Ectodermal cell (in vitro differentiated cells): ENCODE measurements at regions not wholly inside any gene's neighbourhood (a gene's known extent, or its start where the extent isn't known, plus 50 kb on each side); places are given as distances from the start of the nearest gene placed in this dataset.

Experiments
- H3K27ac ChIP-seq: 2 replicates; pipeline ENCODE4 v1.7.0; 2013; ENCODE audit warnings: mild to moderate bottlenecking, low read depth, low read length; ENCODE audit not compliant: insufficient read depth, poor library complexity, severe bottlenecking
- H3K27me3 ChIP-seq: 2 replicates; pipeline ENCODE4 v1.7.0; 2013; ENCODE audit warnings: mild to moderate bottlenecking, low read length; ENCODE audit not compliant: insufficient read depth, control insufficient read depth, poor library complexity, severe bottlenecking
- H3K36me3 ChIP-seq: one replicate; pipeline ENCODE4 v1.7.0; 2013; ENCODE audit warnings: low read length; ENCODE audit not compliant: control insufficient read depth, insufficient read depth
- H3K4me1 ChIP-seq: one replicate; pipeline ENCODE4 v1.7.0; 2013; ENCODE audit warnings: low read length; ENCODE audit not compliant: control insufficient read depth, insufficient read depth
- H3K4me3 ChIP-seq: 2 replicates; pipeline ENCODE4 v1.7.0; 2013; ENCODE audit warnings: low read depth, low read length, control low read depth; ENCODE audit not compliant: insufficient read depth
- H3K9me3 ChIP-seq: 2 replicates; pipeline ENCODE4 v1.7.0; 2013; ENCODE audit warnings: mild to moderate bottlenecking, low read length, moderate library complexity; ENCODE audit not compliant: control insufficient read depth
- WGBS, 2 experiments: methylation state at CpG; one replicate each; pipeline ENCODE4 v1.1.7; 2013; ENCODE audit warnings: missing lambda C conversion rate in 2 of 2; 5-methylcytosine and 5-hydroxymethylcytosine counted together

GRCh38 chrX:122856205-122856604, 327.9 kb upstream of the GRIA3 start:
- Histone ChIP-seq H3K27ac (no peak overlapping the region), H3K4me1 (no peaks in the 10 kb centered on the region), H3K27me3 (no peaks in the 10 kb centered on the region), H3K4me3 (no peak overlapping the region), H3K36me3 (no peaks in the 10 kb centered on the region), H3K9me3 (no peaks in the 10 kb centered on the region)
- 41 to 50% methylated on average over 2 of the region's 2 CpGs for WGBS, 2 experiments

- Histone ChIP-seq H3K4me1 (no peaks in the 10 kb centered on the region), H3K4me3 (no peak overlapping the region), H3K9me3 (no peaks in the 10 kb centered on the region), H3K27me3 (no peaks in the 10 kb centered on the region), H3K27ac (no peak overlapping the region), H3K36me3 (no peaks in the 10 kb centered on the region)
- 91 to 100% methylated on average over 1 of the region's 2 CpGs for WGBS, 2 experiments
Observed at GRCh38 chrX:122857734-122858133, 326.3 kb upstream of the GRIA3 start.

- no peak overlapping the region for H3K4me3 ChIP-seq
- no peaks in the 10 kb centered on the region for H3K27me3 ChIP-seq
- H3K9me3 ChIP-seq: no peaks in the 10 kb centered on the region
- no peaks in the 10 kb centered on the region for H3K4me1 ChIP-seq
- H3K36me3 ChIP-seq: no peaks in the 10 kb centered on the region
- 95 to 98% methylated on average over 1 to 2 of the region's 3 CpGs for WGBS, 2 experiments
- no peak overlapping the region for H3K27ac ChIP-seq
Observed at GRCh38 chrX:122863067-122863466, 321.0 kb upstream of the GRIA3 start.

GRCh38 chrX:122866532-122866931, 317.5 kb upstream of the GRIA3 start:
- no peak overlapping the region for H3K27ac ChIP-seq
- H3K9me3 ChIP-seq: no peaks in the 10 kb centered on the region
- H3K27me3 ChIP-seq: no peaks in the 10 kb centered on the region
- no peaks in the 10 kb centered on the region for H3K4me1 ChIP-seq
- WGBS, 2 experiments: 92 to 95% methylated on average over 1 to 2 of the region's 2 CpGs
- no peaks in the 10 kb centered on the region for H3K36me3 ChIP-seq
- H3K4me3 ChIP-seq: no peak overlapping the region

GRCh38 chrX:122868631-122869030, 315.4 kb upstream of the GRIA3 start:
- H3K4me1 ChIP-seq: no peaks in the 10 kb centered on the region
- 100% methylated on average over 1 of the region's 1 CpG for WGBS, 2 experiments
- no peak overlapping the region for H3K4me3 ChIP-seq
- no peaks in the 10 kb centered on the region for H3K27me3 ChIP-seq
- no peaks in the 10 kb centered on the region for H3K9me3 ChIP-seq
- H3K36me3 ChIP-seq: no peaks in the 10 kb centered on the region
- H3K27ac ChIP-seq: no peak overlapping the region

- Histone ChIP-seq H3K36me3 (no peaks in the 10 kb centered on the region), H3K9me3 (no peaks in the 10 kb centered on the region), H3K4me1 (no peaks in the 10 kb centered on the region), H3K27me3 (no peaks in the 10 kb centered on the region), H3K27ac (no peak overlapping the region), H3K4me3 (no peak overlapping the region)
- 100% methylated on average over 1 of the region's 4 CpGs; no CpG with 5 or more reads in 1 of the 2 experiments for WGBS, 2 experiments
Observed at GRCh38 chrX:122869171-122869570, 314.9 kb upstream of the GRIA3 start.

GRCh38 chrX:122878269-122878668, 305.8 kb upstream of the GRIA3 start:
- no CpG with 5 or more reads among the region's 2 CpGs for WGBS, 2 experiments
- Histone ChIP-seq H3K4me1 (no peaks in the 10 kb centered on the region), H3K36me3 (no peaks in the 10 kb centered on the region), H3K27me3 (no peaks in the 10 kb centered on the region), H3K27ac (no peak overlapping the region), H3K9me3 (no peaks in the 10 kb centered on the region), H3K4me3 (no peak overlapping the region)

GRCh38 chrX:122880952-122881351, 303.1 kb upstream of the GRIA3 start:
- Histone ChIP-seq H3K4me3 (no peak overlapping the region), H3K4me1 (no peaks in the 10 kb centered on the region), H3K27me3 (no peaks in the 10 kb centered on the region), H3K36me3 (no peaks in the 10 kb centered on the region), H3K9me3 (no peaks in the 10 kb centered on the region), H3K27ac (no peak overlapping the region)
- WGBS, 2 experiments: 61 to 75% methylated on average over 3 of the region's 3 CpGs

GRCh38 chrX:122890729-122891128, 293.3 kb upstream of the GRIA3 start:
- H3K36me3 ChIP-seq: no peaks in the 10 kb centered on the region
- H3K4me1 ChIP-seq: no peaks in the 10 kb centered on the region
- no peaks in the 10 kb centered on the region for H3K27me3 ChIP-seq
- no peaks in the 10 kb centered on the region for H3K9me3 ChIP-seq
- no peak overlapping the region for H3K4me3 ChIP-seq
- no peak overlapping the region for H3K27ac ChIP-seq

- WGBS, 2 experiments: 92 to 93% methylated on average over 7 of the region's 7 CpGs
- no peak overlapping the region for H3K27ac ChIP-seq
- no peaks in the 10 kb centered on the region for H3K9me3 ChIP-seq
- no peaks in the 10 kb centered on the region for H3K36me3 ChIP-seq
- H3K4me3 ChIP-seq: no peak overlapping the region
- no peaks in the 10 kb centered on the region for H3K4me1 ChIP-seq
- no peaks in the 10 kb centered on the region for H3K27me3 ChIP-seq
Observed at GRCh38 chrX:122906726-122907125, 277.4 kb upstream of the GRIA3 start.

GRCh38 chrX:122907375-122907774, 276.7 kb upstream of the GRIA3 start:
- no peak overlapping the region for H3K4me3 ChIP-seq
- H3K27ac ChIP-seq: no peak overlapping the region
- WGBS, 2 experiments: 96 to 100% methylated on average over 1 of the region's 1 CpG
- H3K36me3 ChIP-seq: no peaks in the 10 kb centered on the region
- H3K9me3 ChIP-seq: no peaks in the 10 kb centered on the region
- no peaks in the 10 kb centered on the region for H3K4me1 ChIP-seq
- H3K27me3 ChIP-seq: no peaks in the 10 kb centered on the region
